HepG2 (cell line): ENCODE measurements at regions not wholly inside any gene's neighbourhood (a gene's known extent, or its start where the extent isn't known, plus 50 kb on each side); places are given as distances from the start of the nearest gene placed in this dataset.

Experiments
- ATAC-seq: fragments of 200-7000 bp; cut with Tn5 transposase; 3 replicates; pipeline ENCODE4 v1.9.1; 2020; ENCODE audit warnings: mild to moderate bottlenecking, moderate library complexity
- BruUV-seq: library from RNA; stranded (reverse); fragments of 400-500 nt; replicated peaks from 2 replicates; lab custom pipeline; 2021; lab: Mats Ljungman, UMichigan
- CTCF ChIA-PET: fragments of 300-600 bp; formaldehyde crosslinking; extraction: SDS; loops from one replicate; lab custom pipeline; 2021; ENCODE audit warnings: low total read pairs, inconsistent platforms, low intra/inter-chr PET ratio; lab: Yijun Ruan, JAX
- POLR2A ChIA-PET: fragments of 350-600 bp; sonication (Branson Sonifier 250); formaldehyde crosslinking; loops from one replicate; lab custom pipeline; 2020; ENCODE audit warnings: antibody characterized with exemption, inconsistent platforms; lab: Yijun Ruan, JAX
- DNase-seq: peaks from one replicate; pipeline ENCODE4 v3.0.0-alpha.2; 2015; ENCODE audit warnings: low spot score
- FAIRE-seq: peaks from 3 replicates; lab custom pipeline; 2011; peaks lifted over from hg19 to GRCh38; lab: Jason Lieb, UNC
- H2AFZ ChIP-seq: one replicate; pipeline ENCODE4 v1.6.1; 2011; ENCODE audit warnings: low read length, inconsistent platforms
- H3K27ac ChIP-seq: fragments of 300-600 bp; 3 replicates; pipeline ENCODE4 v1.8.0; 2011; ENCODE audit warnings: mixed run types, mild to moderate bottlenecking, mixed read lengths, low read length, inconsistent platforms; ENCODE audit not compliant: insufficient read depth; ENCODE audit errors: extremely low read length
- H3K27me3 ChIP-seq, 2 experiments: fragments of 200-600 bp in 1 of 2; 2 replicates in 1 of 2; 3 replicates in 1 of 2; pipeline versions ENCODE4 v1.6.0 to v1.8.0; 2011; ENCODE audit warnings: low read length in 2 of 2, mild to moderate bottlenecking in 2 of 2, moderate library complexity in 2 of 2, inconsistent platforms in 1 of 2; ENCODE audit not compliant: insufficient read depth in 2 of 2, control insufficient read depth in 1 of 2
- H3K36me3 ChIP-seq, 2 experiments: fragments of 200-600 bp in 1 of 2; replicated peaks in 1 of 2; 2 replicates in 1 of 2; 3 replicates in 1 of 2; pipeline versions ENCODE4 v1.5.1 to v1.8.0; 2011; ENCODE audit warnings: low read length in 2 of 2, inconsistent platforms in 1 of 2; ENCODE audit not compliant: insufficient read depth in 2 of 2, control insufficient read depth in 1 of 2
- H3K4me1 ChIP-seq: 2 replicates; pipeline ENCODE4 v1.5.1; 2012; ENCODE audit warnings: low read length, inconsistent platforms; ENCODE audit not compliant: insufficient read depth
- H3K4me2 ChIP-seq: 2 replicates; pipeline ENCODE4 v1.6.0; 2011; ENCODE audit warnings: low read depth, low read length, inconsistent platforms
- H3K4me3 ChIP-seq, 3 experiments: fragments of 200-600 bp in 1 of 3; sonication (generic), shearing (Covaris generic) in 1 of 3; replicated peaks in 1 of 3; 2 replicates each; pipeline ENCODE4 v1.5.1; 2011 to 2016; ENCODE audit warnings: low read length in 3 of 3, inconsistent platforms in 2 of 3, low read depth in 2 of 3, mild to moderate bottlenecking in 2 of 3, control low read depth in 1 of 3, mixed read lengths in 1 of 3; ENCODE audit not compliant: insufficient read depth in 1 of 3
- H3K79me2 ChIP-seq: one replicate; pipeline ENCODE4 v1.6.1; 2011; ENCODE audit warnings: low read length, inconsistent platforms; ENCODE audit not compliant: insufficient read depth
- H3K9ac ChIP-seq: 2 replicates; pipeline ENCODE4 v1.6.0; 2011; ENCODE audit warnings: mild to moderate bottlenecking, low read depth, low read length, inconsistent platforms; ENCODE audit not compliant: insufficient read depth
- H3K9me3 ChIP-seq: 2 replicates; pipeline ENCODE4 v1.5.1; 2012; ENCODE audit warnings: mild to moderate bottlenecking, low read length
- H4K20me1 ChIP-seq: 2 replicates; pipeline ENCODE4 v1.6.0; 2011; ENCODE audit warnings: inconsistent platforms, mild to moderate bottlenecking, low read length, moderate library complexity; ENCODE audit not compliant: insufficient read depth
- KAT8 ChIP-seq: IDR thresholded peaks from 2 replicates; pipeline ENCODE4 v1.6.1; 2016; ENCODE audit warnings: missing genetic modification reagents, missing compliant biosample characterization
- KLF15 ChIP-seq: sonication (generic); formaldehyde crosslinking; IDR thresholded peaks from 2 replicates; pipeline ENCODE4 v1.8.1; 2023; ENCODE audit warnings: borderline replicate concordance, mild to moderate bottlenecking, inconsistent platforms, missing genetic modification reagents, mixed read lengths
- MAFG ChIP-seq: sonication (generic); formaldehyde crosslinking; IDR thresholded peaks from 2 replicates; pipeline ENCODE4 v1.5.1; 2020; ENCODE audit warnings: mild to moderate bottlenecking, missing genetic modification reagents
- MAX ChIP-seq: IDR thresholded peaks from 2 replicates; pipeline ENCODE4 v1.6.1; 2012; ENCODE audit warnings: inconsistent platforms
- POLR2G ChIP-seq: fragments of 200-400 bp; formaldehyde crosslinking; IDR thresholded peaks from 2 replicates; pipeline ENCODE4 v1.6.1; 2018; ENCODE audit warnings: mild to moderate bottlenecking, low read depth, low read length, moderate library complexity
- RAD51 ChIP-seq: fragments of 450-650 bp; IDR thresholded peaks from 2 replicates; pipeline ENCODE4 v1.6.1; 2016; ENCODE audit warnings: borderline replicate concordance
- SALL1 ChIP-seq: sonication (generic); formaldehyde crosslinking; IDR thresholded peaks from 2 replicates; pipeline ENCODE4 v1.8.0; 2022; ENCODE audit warnings: mild to moderate bottlenecking, missing genetic modification reagents
- ZKSCAN5 ChIP-seq: sonication (generic); formaldehyde crosslinking; IDR thresholded peaks from 2 replicates; pipeline ENCODE4 v1.5.1; 2020; ENCODE audit warnings: mild to moderate bottlenecking, missing genetic modification reagents
- ZNF101 ChIP-seq: sonication (generic); formaldehyde crosslinking; IDR thresholded peaks from 2 replicates; pipeline ENCODE4 v1.4.0; 2020; ENCODE audit warnings: mild to moderate bottlenecking, low read depth, missing genetic modification reagents, borderline replicate concordance
- ZNF142 ChIP-seq: sonication (generic); formaldehyde crosslinking; IDR thresholded peaks from 2 replicates; pipeline ENCODE4 v1.4.0; 2020; ENCODE audit warnings: missing genetic modification reagents
- ZNF570 ChIP-seq: sonication (generic); formaldehyde crosslinking; IDR thresholded peaks from 2 replicates; pipeline ENCODE4 v1.4.0; 2020; ENCODE audit warnings: mild to moderate bottlenecking, missing genetic modification reagents, borderline replicate concordance
- WGBS: methylation state at CpG from one replicate; pipeline ENCODE4 v1.1.6; 2017; ENCODE audit warnings: low lambda C conversion rate; 5-methylcytosine and 5-hydroxymethylcytosine counted together
- in situ Hi-C: cut with HindIII; loops from 2 replicates; pipeline ENCODE4 v1.10.0; 2017; ENCODE audit warnings: low pct_unique_long_range_greater_than_20kb; ENCODE audit not compliant: extremely low pct_ligation_motif_present
- intact Hi-C: fragments of 100-400 bp; cut with micrococcal nuclease; formaldehyde crosslinking; loops from one replicate; pipeline ENCODE4 v1.10.0; 2022; ENCODE audit not compliant: unreplicated experiment

DNA sequence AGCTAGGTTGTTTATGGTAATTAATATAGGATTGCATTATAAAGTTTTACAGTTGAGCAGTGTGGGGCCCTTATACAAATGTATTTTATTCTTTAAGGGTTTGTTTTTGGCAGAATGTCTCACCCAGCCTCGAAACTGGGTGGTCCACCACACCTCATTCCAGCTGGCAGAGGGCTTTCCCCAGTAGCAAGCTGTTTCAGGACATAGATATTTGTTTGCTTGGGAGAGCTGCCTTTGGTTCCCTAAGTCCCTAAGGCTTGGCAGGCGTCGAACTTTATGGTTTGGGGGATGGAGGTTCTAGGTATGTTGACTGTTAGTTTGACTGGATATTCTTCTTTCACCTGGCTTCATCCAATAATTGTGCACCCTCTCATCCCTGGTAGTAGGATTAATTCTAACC, 205.9 kb downstream of the KCNS3 start:
- no peak overlapping the region for H2AFZ ChIP-seq
- 3% methylated on average over 3 of the region's 3 CpGs for WGBS
- in situ Hi-C loops, result no loop called here

More for the DNA sequence above, 205.9 kb downstream of the KCNS3 start:
- no TSS peak for BruUV-seq
- Histone ChIP-seq H3K4me1 (no peaks in the 10 kb centered on the region), H3K36me3 (no peaks in the 10 kb centered on the region), H3K27me3 (0 out of 5 replicates have a peak, but pooled peaks cover 0 to 3% of the 10 kb centered on the region in 2 experiments), H3K27ac (no peak overlapping the region), H3K79me2 (no peaks in the 10 kb centered on the region), H3K4me3 (no peak overlapping the region), H3K9ac (no peak overlapping the region), H4K20me1 (no peaks in the 10 kb centered on the region), H3K9me3 (no peaks in the 10 kb centered on the region), H3K4me2 (no peak overlapping the region)
- no peak for FAIRE-seq
- no peak for DNase-seq
- no peak for ATAC-seq
- POLR2A ChIA-PET, result no interaction called here
- intact Hi-C loops, result no loop called here
- TF ChIP-seq RAD51 (no peak), MAX (no peak), POLR2G (no peak), KAT8 (CRISPR knock-in tag) (no peak), KLF15 (CRISPR knock-in tag) (no peak), ZNF142 (CRISPR knock-in tag) (no peak), ZKSCAN5 (CRISPR knock-in tag) (no peak), SALL1 (CRISPR knock-in tag) (no peak), ZNF570 (CRISPR knock-in tag) (no peak), ZNF101 (CRISPR knock-in tag) (no peak), MAFG (no peak)
- TF ChIP-seq, all 625 proteins: peak for 0
- CTCF ChIA-PET, result no interaction called here
